Kidney (tissue), 13 donors: ENCODE measurements at regions not wholly inside any gene's neighbourhood (a gene's known extent, or its start where the extent isn't known, plus 50 kb on each side); places are given as distances from the start of the nearest gene placed in this dataset.

Experiments
- DNase-seq, 5 donors: peaks; one replicate each; pipeline ENCODE4 v3.0.0-alpha.2; 2013 to 2020
- FAIRE-seq: peaks from 2 replicates; lab custom pipeline; 2012; peaks lifted over from hg19 to GRCh38; lab: Jason Lieb, UNC
- H3K27ac ChIP-seq, 2 donors: one replicate each; pipeline ENCODE4 v1.7.0; 2013; ENCODE audit warnings: low read depth in 2 of 2, low read length in 2 of 2, inconsistent platforms in 1 of 2
- H3K27me3 ChIP-seq: one replicate; pipeline ENCODE4 v1.7.1; 2013; ENCODE audit warnings: low read length, inconsistent platforms; ENCODE audit not compliant: control insufficient read depth, insufficient read depth
- H3K36me3 ChIP-seq, 3 donors: one replicate each; pipeline versions ENCODE4 v1.7.0 to v1.7.1; 2013; ENCODE audit warnings: low read length in 3 of 3, control low read depth in 1 of 3, inconsistent platforms in 1 of 3; ENCODE audit not compliant: insufficient read depth in 3 of 3, control insufficient read depth in 2 of 3
- H3K4me1 ChIP-seq, 3 donors: one replicate each; pipeline versions ENCODE4 v1.7.0 to v1.7.1; 2013; ENCODE audit warnings: low read length in 3 of 3, inconsistent platforms in 1 of 3, low read depth in 1 of 3; ENCODE audit not compliant: control insufficient read depth in 2 of 3, insufficient read depth in 2 of 3
- H3K4me3 ChIP-seq, 3 donors: one replicate each; pipeline versions ENCODE4 v1.7.0 to v1.8.1; 2013; ENCODE audit warnings: low read length in 3 of 3, control low read depth in 1 of 3, inconsistent platforms in 1 of 3
- H3K9ac ChIP-seq, 3 donors: one replicate each; pipeline versions ENCODE4 v1.7.0 to v1.7.1; 2013; ENCODE audit warnings: low read length in 3 of 3, control low read depth in 1 of 3, inconsistent platforms in 1 of 3
- H3K9me3 ChIP-seq, 3 donors: one replicate each; pipeline versions ENCODE4 v1.7.0 to v1.7.1; 2013; ENCODE audit warnings: low read length in 3 of 3, control low read depth in 1 of 3, inconsistent platforms in 1 of 3; ENCODE audit not compliant: control insufficient read depth in 2 of 3, insufficient read depth in 1 of 3
- intact Hi-C: fragments of 100-400 bp; cut with DNase I; formaldehyde crosslinking; loops from one replicate; pipeline ENCODE4 v1.11.1; 2022
- TF ChIP-seq, protein P1 (sequence below): IDR thresholded peaks from 3 replicates; pipeline ENCODE4 v1.5.1; 2012; ENCODE audit warnings: mild to moderate bottlenecking, moderate library complexity, borderline replicate concordance; ENCODE audit not compliant: insufficient read depth; ENCODE audit errors: extremely low read depth
- donor health status: control.
- donor health status: control.
- donor health status: control.
- donor health status: control.
- donor health status: control.
- donor health status: DM: yes; HTN: yes; CAD: no.
- donor health status: Normal renal cell carcinoma (clear cell type).

DNA sequence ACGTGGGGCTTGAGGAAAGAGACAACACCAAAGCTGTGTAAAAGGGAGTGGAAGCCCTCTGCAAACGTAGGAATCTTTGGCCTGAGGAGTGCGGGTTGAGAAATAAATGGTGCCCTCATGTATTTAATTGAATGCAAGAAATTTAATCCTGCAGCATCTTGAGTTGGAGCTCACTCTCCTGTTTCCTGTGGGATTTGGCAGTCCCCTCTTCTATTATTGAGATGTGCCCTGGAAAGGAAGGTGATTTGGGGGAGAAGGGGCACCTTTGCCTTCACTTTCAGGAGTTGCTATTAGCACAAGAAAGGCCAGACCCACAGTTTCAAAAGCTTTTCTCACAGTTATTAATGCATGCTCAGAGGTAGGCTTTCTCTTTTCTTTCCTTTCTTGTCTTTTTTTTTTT is 201.4 kb upstream of the HDDC2 start:
- TF ChIP-seq, protein P1, sequence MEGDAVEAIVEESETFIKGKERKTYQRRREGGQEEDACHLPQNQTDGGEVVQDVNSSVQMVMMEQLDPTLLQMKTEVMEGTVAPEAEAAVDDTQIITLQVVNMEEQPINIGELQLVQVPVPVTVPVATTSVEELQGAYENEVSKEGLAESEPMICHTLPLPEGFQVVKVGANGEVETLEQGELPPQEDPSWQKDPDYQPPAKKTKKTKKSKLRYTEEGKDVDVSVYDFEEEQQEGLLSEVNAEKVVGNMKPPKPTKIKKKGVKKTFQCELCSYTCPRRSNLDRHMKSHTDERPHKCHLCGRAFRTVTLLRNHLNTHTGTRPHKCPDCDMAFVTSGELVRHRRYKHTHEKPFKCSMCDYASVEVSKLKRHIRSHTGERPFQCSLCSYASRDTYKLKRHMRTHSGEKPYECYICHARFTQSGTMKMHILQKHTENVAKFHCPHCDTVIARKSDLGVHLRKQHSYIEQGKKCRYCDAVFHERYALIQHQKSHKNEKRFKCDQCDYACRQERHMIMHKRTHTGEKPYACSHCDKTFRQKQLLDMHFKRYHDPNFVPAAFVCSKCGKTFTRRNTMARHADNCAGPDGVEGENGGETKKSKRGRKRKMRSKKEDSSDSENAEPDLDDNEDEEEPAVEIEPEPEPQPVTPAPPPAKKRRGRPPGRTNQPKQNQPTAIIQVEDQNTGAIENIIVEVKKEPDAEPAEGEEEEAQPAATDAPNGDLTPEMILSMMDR: no peak
- DNase-seq (no peak), FAIRE-seq (no peak)
- H3K4me1 ChIP-seq: no peaks in the 10 kb centered on the region
- H3K27me3 ChIP-seq: no peaks in the 10 kb centered on the region
- no peak overlapping the region for H3K27ac ChIP-seq
- no peaks in the 10 kb centered on the region for H3K9me3 ChIP-seq
- H3K9ac ChIP-seq: no peak overlapping the region
- intact Hi-C loops: no loop called here
- H3K36me3 ChIP-seq: no peaks in the 10 kb centered on the region
- H3K4me3 ChIP-seq: no peak overlapping the region

DNA sequence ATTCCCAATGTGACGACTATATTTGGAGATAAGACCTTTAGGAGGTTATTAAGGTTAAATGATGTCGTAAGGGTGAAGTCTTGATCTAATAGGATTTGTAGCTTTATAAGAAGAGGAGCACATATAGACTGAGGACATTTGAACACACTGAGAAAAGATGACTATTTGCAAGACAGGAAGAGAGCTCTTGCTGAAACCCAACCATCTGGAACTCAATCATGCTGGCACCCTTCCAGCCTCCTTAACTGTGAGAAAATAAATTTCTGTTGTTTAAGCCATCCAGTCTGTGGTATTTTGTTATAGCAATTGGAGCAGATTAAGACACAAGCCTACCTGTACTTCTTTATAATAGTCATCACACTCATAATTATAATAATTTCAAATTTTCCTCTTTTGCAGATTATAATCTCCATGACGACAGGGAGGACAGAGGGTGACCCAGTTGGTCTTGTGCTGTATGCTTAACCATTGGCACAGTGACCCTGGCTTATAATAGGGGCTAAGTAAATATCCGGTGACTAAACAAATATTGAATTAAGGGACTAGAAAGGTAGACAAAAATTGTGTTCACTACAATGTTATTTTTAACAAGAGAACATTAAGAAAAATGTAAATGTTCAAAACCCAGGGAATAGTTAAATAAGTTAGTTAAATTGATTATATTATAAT is 206.4 kb upstream of the HDDC2 start:
- H3K4me1 ChIP-seq: no peaks in the 10 kb centered on the region
- no peak overlapping the region for H3K27ac ChIP-seq
- FAIRE-seq (no peak), DNase-seq (peak in 2 of 5 donors; percentile 25 to 62)
- intact Hi-C loops: no loop called here
- TF ChIP-seq, protein P1: no peak
- no peaks in the 10 kb centered on the region for H3K9me3 ChIP-seq
- no peaks in the 10 kb centered on the region for H3K27me3 ChIP-seq
- H3K4me3 ChIP-seq: no peak overlapping the region
- H3K9ac ChIP-seq: no peak overlapping the region
- no peaks in the 10 kb centered on the region for H3K36me3 ChIP-seq

DNA sequence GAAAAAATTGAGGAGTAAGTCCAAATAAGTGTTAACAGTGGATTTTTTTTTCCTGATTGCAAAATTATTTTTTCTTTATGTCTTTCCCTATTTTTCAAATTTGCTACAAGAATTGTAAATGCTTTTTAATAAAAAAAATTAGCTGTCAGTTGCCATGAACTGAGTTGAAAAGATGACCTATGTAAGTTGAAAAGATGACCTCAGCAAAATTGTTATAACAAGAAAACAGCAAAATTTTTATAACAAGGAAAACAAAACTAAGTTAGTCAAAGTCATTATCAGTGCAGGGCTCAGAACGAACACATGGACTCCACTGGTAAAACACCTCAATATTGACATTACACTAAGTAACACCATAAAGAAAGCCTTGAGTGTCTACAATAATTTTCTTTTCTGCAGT is 207.0 kb upstream of the HDDC2 start:
- DNase-seq (no peak), FAIRE-seq (no peak)
- TF ChIP-seq, protein P1: no peak
- Histone ChIP-seq H3K4me1 (no peaks in the 10 kb centered on the region), H3K27me3 (no peaks in the 10 kb centered on the region), H3K9me3 (no peaks in the 10 kb centered on the region), H3K27ac (no peak overlapping the region), H3K9ac (no peak overlapping the region), H3K4me3 (no peak overlapping the region), H3K36me3 (no peaks in the 10 kb centered on the region)
- intact Hi-C loops: no loop called here

DNA sequence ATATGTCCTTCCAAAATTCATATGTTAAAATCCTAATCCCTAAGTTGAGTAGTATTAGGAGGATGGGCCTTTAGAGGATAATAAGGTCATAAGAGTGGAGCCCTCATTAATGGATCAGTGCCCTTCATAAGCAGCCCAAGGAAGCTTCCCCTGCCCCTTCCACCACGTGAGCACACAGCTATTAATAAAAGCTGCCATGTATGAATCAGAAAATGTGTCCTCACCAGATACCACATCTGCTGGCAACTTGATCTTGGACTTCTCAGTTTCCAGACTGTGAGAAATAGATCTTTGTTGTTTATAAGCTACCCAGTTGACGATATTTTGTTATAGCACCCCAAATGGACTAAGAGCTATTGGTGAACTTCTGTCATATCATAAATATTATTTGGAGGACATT is 207.7 kb upstream of the HDDC2 start:
- Histone ChIP-seq H3K4me1 (no peaks in the 10 kb centered on the region), H3K27ac (no peak overlapping the region), H3K9ac (no peak overlapping the region), H3K9me3 (no peaks in the 10 kb centered on the region), H3K27me3 (no peaks in the 10 kb centered on the region), H3K36me3 (no peaks in the 10 kb centered on the region), H3K4me3 (no peak overlapping the region)
- DNase-seq (no peak), FAIRE-seq (no peak)
- TF ChIP-seq, protein P1: no peak
- intact Hi-C loops: no loop called here
